Peyer's patch (tissue), 4 donors: ENCODE measurements at regions not wholly inside any gene's neighbourhood (a gene's known extent, or its start where the extent isn't known, plus 50 kb on each side); places are given as distances from the start of the nearest gene placed in this dataset.

Experiments used
- CTCF ChIP-seq, 6 experiments: fragments of 450-650 bp in 4 of 6; fragments of 200-600 bp in 2 of 6; sonication (generic) in 1 of 6; IDR thresholded peaks; one replicate each; pipeline ENCODE4 v1.5.1; 2017 to 2019; ENCODE audit warnings: antibody characterized with exemption in 6 of 6, mild to moderate bottlenecking in 3 of 6, moderate library complexity in 1 of 6
- POLR2A ChIP-seq, 2 donors: fragments of 450-650 bp; IDR thresholded peaks; one replicate each; pipeline ENCODE4 v1.5.1; 2017; ENCODE audit warnings: antibody characterized with exemption in 2 of 2, mild to moderate bottlenecking in 2 of 2, moderate library complexity in 2 of 2

- TF ChIP-seq CTCF (IDR thresholded peaks at IDR 0.05) = no peak
- no peak for TF ChIP-seq POLR2A (IDR thresholded peaks at IDR 0.05)
Measured at GRCh38 chr5:87671146-87671545, 258.4 kb upstream of the CCNH start.
